ENCODE measurements at regions not wholly inside any gene's neighbourhood (a gene's known extent, or its start where the extent isn't known, plus 50 kb on each side); places are given as distances from the start of the nearest gene placed in this dataset.

GRCh38 chr13:72650051-72650700 lies 77.3 kb downstream of the MZT1 start:
- Histone ChIP-seq H3K27me3 (ENCODE audit: control insufficient read depth, insufficient read depth, low read length) (no peaks in the 10 kb centered on the region), H3K9me3 (ENCODE audit: control insufficient read depth, low read length) (no peaks in the 10 kb centered on the region), H3K4me1 (no peaks in the 10 kb centered on the region), H2AFZ (no peak overlapping the region), H3K9ac (no peak overlapping the region), H3K4me2 (ENCODE audit: low read length) (no peak overlapping the region), H3K4me3 (ENCODE audit: low read depth, low read length) (no peak overlapping the region), H3K79me2 (no peaks in the 10 kb centered on the region), H3K27ac (no peak overlapping the region), H3K36me3 (ENCODE audit: control insufficient read depth, insufficient read depth, low read length) (no peaks in the 10 kb centered on the region)
- TF ChIP-seq CTCF (IDR thresholded peaks at IDR 0.05), result no peak

- H3K27me3 ChIP-seq (ENCODE audit: control insufficient read depth, insufficient read depth, low read length), result no peaks in the 10 kb centered on the region
- H3K36me3 ChIP-seq (ENCODE audit: control insufficient read depth, insufficient read depth, low read length), result no peaks in the 10 kb centered on the region
- H2AFZ ChIP-seq, result no peak overlapping the region
- H3K9ac ChIP-seq, result no peak overlapping the region
- H3K9me3 ChIP-seq (ENCODE audit: control insufficient read depth, low read length), result no peaks in the 10 kb centered on the region
- H3K27ac ChIP-seq, result no peak overlapping the region
- H3K4me3 ChIP-seq (ENCODE audit: low read depth, low read length), result no peak overlapping the region
- no peak for TF ChIP-seq CTCF (IDR thresholded peaks at IDR 0.05)
- H3K4me2 ChIP-seq (ENCODE audit: low read length), result no peak overlapping the region
- no peaks in the 10 kb centered on the region for H3K79me2 ChIP-seq
- no peaks in the 10 kb centered on the region for H3K4me1 ChIP-seq
Measured at GRCh38 chr13:72648513-72649065, 78.8 kb downstream of the MZT1 start.

GRCh38 chr13:72647422-72647821 lies 80.0 kb downstream of the MZT1 start:
- Histone ChIP-seq H3K36me3 (ENCODE audit: control insufficient read depth, insufficient read depth, low read length) (no peaks in the 10 kb centered on the region), H3K27ac (no peak overlapping the region), H3K79me2 (no peaks in the 10 kb centered on the region), H3K4me1 (no peaks in the 10 kb centered on the region), H3K9ac (no peak overlapping the region), H3K9me3 (ENCODE audit: control insufficient read depth, low read length) (no peaks in the 10 kb centered on the region), H3K4me3 (ENCODE audit: low read depth, low read length) (no peak overlapping the region), H3K4me2 (ENCODE audit: low read length) (no peak overlapping the region), H2AFZ (no peak overlapping the region), H3K27me3 (ENCODE audit: control insufficient read depth, insufficient read depth, low read length) (no peaks in the 10 kb centered on the region)
- no peak for TF ChIP-seq CTCF (IDR thresholded peaks at IDR 0.05)

- no peak overlapping the region for H3K4me3 ChIP-seq (ENCODE audit: low read depth, low read length)
- no peaks in the 10 kb centered on the region for H3K9me3 ChIP-seq (ENCODE audit: control insufficient read depth, low read length)
- H3K27ac ChIP-seq, result no peak overlapping the region
- no peak overlapping the region for H2AFZ ChIP-seq
- no peaks in the 10 kb centered on the region for H3K4me1 ChIP-seq
- H3K27me3 ChIP-seq (ENCODE audit: control insufficient read depth, insufficient read depth, low read length), result no peaks in the 10 kb centered on the region
- no peaks in the 10 kb centered on the region for H3K79me2 ChIP-seq
- no peak overlapping the region for H3K4me2 ChIP-seq (ENCODE audit: low read length)
- no peak overlapping the region for H3K9ac ChIP-seq
- no peaks in the 10 kb centered on the region for H3K36me3 ChIP-seq (ENCODE audit: control insufficient read depth, insufficient read depth, low read length)
- no peak for TF ChIP-seq CTCF (IDR thresholded peaks at IDR 0.05)
Measured at GRCh38 chr13:72645521-72645920, 81.9 kb downstream of the MZT1 start.

All from parathyroid adenoma (tissue), 2 donors.